ENCODE measurements at regions not wholly inside any gene's neighbourhood (a gene's known extent, or its start where the extent isn't known, plus 50 kb on each side); places are given as distances from the start of the nearest gene placed in this dataset.

DNA sequence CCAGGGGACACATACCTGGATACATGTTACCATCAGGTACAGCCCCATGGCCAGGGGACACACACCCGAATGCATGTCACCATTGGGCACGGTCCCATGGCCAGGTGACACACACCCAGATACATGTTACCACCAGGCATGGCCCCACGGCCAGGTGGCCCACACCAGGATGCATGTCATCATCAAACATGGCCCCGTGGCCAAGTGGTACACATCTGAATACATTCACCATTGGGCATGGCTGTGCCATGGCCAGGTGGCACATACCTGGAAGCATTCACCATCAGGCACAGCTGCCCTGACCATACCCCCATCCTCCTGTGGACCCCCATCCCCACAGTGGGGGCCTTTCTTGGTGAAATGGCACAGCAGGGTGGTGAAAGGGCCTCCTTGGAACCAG is 97.6 kb downstream of the RBFOX3 start:
- TF ChIP-seq, protein P1, sequence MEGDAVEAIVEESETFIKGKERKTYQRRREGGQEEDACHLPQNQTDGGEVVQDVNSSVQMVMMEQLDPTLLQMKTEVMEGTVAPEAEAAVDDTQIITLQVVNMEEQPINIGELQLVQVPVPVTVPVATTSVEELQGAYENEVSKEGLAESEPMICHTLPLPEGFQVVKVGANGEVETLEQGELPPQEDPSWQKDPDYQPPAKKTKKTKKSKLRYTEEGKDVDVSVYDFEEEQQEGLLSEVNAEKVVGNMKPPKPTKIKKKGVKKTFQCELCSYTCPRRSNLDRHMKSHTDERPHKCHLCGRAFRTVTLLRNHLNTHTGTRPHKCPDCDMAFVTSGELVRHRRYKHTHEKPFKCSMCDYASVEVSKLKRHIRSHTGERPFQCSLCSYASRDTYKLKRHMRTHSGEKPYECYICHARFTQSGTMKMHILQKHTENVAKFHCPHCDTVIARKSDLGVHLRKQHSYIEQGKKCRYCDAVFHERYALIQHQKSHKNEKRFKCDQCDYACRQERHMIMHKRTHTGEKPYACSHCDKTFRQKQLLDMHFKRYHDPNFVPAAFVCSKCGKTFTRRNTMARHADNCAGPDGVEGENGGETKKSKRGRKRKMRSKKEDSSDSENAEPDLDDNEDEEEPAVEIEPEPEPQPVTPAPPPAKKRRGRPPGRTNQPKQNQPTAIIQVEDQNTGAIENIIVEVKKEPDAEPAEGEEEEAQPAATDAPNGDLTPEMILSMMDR (conservative IDR thresholded peaks at IDR 0.05): no peak
- no peak for TF ChIP-seq EZH2 (IDR thresholded peaks at IDR 0.05; ENCODE audit: low read depth)
